Peyer's patch (tissue), 4 donors: ENCODE measurements at regions not wholly inside any gene's neighbourhood (a gene's known extent, or its start where the extent isn't known, plus 50 kb on each side); places are given as distances from the start of the nearest gene placed in this dataset.

ENCODE experiments used
- DNase-seq, 3 donors: peaks; one replicate each; pipeline ENCODE4 v3.0.0-alpha.2; 2017 to 2019
- H3K27ac ChIP-seq, 4 donors: fragments of 200-600 bp; sonication (generic); one replicate each; pipeline ENCODE4 v1.5.1; 2016 to 2019
- H3K27me3 ChIP-seq, 2 donors: fragments of 200-600 bp; sonication (generic); one replicate each; pipeline ENCODE4 v1.5.1; 2019
- H3K36me3 ChIP-seq, 3 donors: fragments of 200-600 bp; sonication (generic); one replicate each; pipeline ENCODE4 v1.5.1; 2016 to 2019
- H3K4me1 ChIP-seq, 4 donors: fragments of 200-600 bp; sonication (generic); one replicate each; pipeline ENCODE4 v1.5.1; 2016 to 2019
- H3K4me3 ChIP-seq, 4 donors: fragments of 200-600 bp; sonication (generic); 1 replicate in 3 of 4; 2 replicates in 1 of 4; pipeline ENCODE4 v1.5.1; 2016 to 2019; ENCODE audit warnings: mild to moderate bottlenecking in 1 of 4
- H3K9me3 ChIP-seq, 4 donors: fragments of 200-600 bp; sonication (generic); one replicate each; pipeline ENCODE4 v1.5.1; 2016 to 2019; ENCODE audit warnings: mild to moderate bottlenecking in 1 of 4
- POLR2A ChIP-seq, 2 donors: fragments of 450-650 bp; IDR thresholded peaks; one replicate each; pipeline ENCODE4 v1.5.1; 2017; ENCODE audit warnings: antibody characterized with exemption in 2 of 2, mild to moderate bottlenecking in 2 of 2, moderate library complexity in 2 of 2
- TF ChIP-seq, protein P1 (sequence below), 6 experiments: fragments of 450-650 bp in 4 of 6; fragments of 200-600 bp in 2 of 6; sonication (generic) in 1 of 6; IDR thresholded peaks; one replicate each; pipeline ENCODE4 v1.5.1; 2017 to 2019; ENCODE audit warnings: antibody characterized with exemption in 6 of 6, mild to moderate bottlenecking in 3 of 6, moderate library complexity in 1 of 6

DNA sequence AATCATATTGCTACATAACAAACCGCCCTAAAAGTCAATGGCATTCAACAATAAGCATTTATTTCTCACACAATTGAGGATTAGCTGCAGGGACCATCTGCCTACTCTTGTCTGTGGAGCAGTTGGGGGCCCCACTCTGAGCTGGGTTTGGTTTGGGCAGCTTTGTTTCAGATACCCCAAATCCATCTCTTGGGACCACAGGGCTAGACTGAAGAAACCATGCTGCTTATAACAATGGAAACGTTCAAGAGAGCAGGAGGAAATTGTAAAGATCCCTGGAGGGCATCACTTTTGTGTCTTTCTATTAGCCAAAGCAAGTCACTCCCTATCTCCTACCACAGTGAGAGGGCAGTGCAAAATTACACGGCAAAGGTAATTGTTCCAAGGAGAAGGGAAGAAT is 146.5 kb upstream of the MGAT5 start:
- no peak for DNase-seq
- H3K4me3 ChIP-seq, result no peak overlapping the region
- H3K9me3 ChIP-seq, result no peaks in the 10 kb centered on the region
- no peaks in the 10 kb centered on the region for H3K36me3 ChIP-seq
- TF ChIP-seq POLR2A (IDR thresholded peaks at IDR 0.05), result no peak
- TF ChIP-seq, protein P1, sequence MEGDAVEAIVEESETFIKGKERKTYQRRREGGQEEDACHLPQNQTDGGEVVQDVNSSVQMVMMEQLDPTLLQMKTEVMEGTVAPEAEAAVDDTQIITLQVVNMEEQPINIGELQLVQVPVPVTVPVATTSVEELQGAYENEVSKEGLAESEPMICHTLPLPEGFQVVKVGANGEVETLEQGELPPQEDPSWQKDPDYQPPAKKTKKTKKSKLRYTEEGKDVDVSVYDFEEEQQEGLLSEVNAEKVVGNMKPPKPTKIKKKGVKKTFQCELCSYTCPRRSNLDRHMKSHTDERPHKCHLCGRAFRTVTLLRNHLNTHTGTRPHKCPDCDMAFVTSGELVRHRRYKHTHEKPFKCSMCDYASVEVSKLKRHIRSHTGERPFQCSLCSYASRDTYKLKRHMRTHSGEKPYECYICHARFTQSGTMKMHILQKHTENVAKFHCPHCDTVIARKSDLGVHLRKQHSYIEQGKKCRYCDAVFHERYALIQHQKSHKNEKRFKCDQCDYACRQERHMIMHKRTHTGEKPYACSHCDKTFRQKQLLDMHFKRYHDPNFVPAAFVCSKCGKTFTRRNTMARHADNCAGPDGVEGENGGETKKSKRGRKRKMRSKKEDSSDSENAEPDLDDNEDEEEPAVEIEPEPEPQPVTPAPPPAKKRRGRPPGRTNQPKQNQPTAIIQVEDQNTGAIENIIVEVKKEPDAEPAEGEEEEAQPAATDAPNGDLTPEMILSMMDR (IDR thresholded peaks at IDR 0.05), result no peak
- no peaks in the 10 kb centered on the region for H3K4me1 ChIP-seq
- H3K27ac ChIP-seq, result no peak overlapping the region
- no peaks in the 10 kb centered on the region for H3K27me3 ChIP-seq

DNA sequence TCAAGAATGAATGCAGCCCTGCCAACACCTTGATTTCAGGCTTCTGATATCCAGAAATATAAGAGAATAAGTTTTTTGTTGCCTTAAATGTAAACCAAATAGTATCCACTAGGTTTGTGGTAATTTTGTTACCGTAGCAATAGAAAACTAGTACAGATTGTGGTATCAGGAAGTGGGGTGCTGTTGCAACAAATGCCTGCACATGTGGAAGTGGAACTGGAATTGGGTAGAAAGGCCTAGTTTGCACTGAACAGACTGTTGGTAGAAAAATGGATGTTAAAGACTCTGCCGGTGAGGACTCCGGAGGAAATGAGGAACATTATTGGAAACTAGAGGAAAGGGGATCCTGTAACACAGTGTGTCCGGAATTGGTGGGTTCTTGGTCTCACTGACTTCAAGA is 145.8 kb upstream of the MGAT5 start:
- TF ChIP-seq, protein P1 (IDR thresholded peaks at IDR 0.05), result no peak
- no peak for TF ChIP-seq POLR2A (IDR thresholded peaks at IDR 0.05)
- Histone ChIP-seq H3K4me3 (no peak overlapping the region), H3K9me3 (no peaks in the 10 kb centered on the region), H3K27ac (no peak overlapping the region), H3K27me3 (no peaks in the 10 kb centered on the region), H3K4me1 (no peaks in the 10 kb centered on the region), H3K36me3 (no peaks in the 10 kb centered on the region)
- DNase-seq, result no peak

DNA sequence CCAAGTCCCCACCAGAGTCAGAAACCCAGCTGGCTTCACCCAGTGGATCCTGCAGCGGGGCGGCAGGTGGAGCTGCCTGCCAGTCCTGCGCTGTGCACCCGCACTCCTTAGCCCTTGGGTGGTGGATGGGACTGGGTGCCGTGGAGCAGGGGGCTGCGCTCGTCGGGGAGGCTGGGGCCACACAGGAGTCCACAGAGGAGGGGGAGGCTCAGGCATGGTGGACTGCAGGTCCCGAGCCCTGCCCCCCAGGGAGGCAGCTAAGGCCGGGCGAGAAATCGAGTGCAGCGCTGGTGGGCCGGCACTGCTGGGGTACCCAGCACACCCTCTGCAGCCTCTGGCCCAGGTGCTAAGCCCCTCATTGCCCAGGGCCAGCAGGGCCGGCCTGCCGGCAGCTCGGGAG is 144.6 kb upstream of the MGAT5 start:
- no peaks in the 10 kb centered on the region for H3K4me1 ChIP-seq

DNA sequence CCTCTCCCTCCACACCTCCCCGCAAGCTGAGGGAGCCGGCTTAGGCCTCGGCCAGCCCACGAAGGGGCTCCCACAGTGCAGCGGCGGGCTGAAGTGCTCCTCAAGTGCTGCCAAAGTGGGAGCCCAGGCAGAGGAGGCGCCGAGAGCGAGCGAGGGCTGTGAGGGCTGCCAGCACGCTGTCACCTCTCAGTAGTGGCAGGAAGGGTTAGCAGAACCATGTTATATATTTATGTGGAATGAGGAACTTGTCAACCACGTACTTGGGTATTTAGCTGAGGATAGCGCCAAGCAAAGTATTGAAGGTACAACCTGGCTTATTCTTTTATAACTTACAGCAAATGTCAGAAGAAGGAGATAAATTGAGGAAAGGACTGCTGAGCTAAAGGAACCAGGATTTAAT is 144.1 kb upstream of the MGAT5 start:
- H3K4me1 ChIP-seq, result no peaks in the 10 kb centered on the region
- no peak overlapping the region for H3K27ac ChIP-seq
- H3K36me3 ChIP-seq, result no peaks in the 10 kb centered on the region
- TF ChIP-seq, protein P1 (IDR thresholded peaks at IDR 0.05), result no peak
- TF ChIP-seq POLR2A (IDR thresholded peaks at IDR 0.05), result no peak
- no peak overlapping the region for H3K4me3 ChIP-seq
- DNase-seq, result no peak
- no peaks in the 10 kb centered on the region for H3K9me3 ChIP-seq
- no peaks in the 10 kb centered on the region for H3K27me3 ChIP-seq

More for the DNA sequence above, 144.6 kb upstream of the MGAT5 start:
- no peak overlapping the region for H3K27ac ChIP-seq
- no peak overlapping the region for H3K4me3 ChIP-seq
- H3K9me3 ChIP-seq, result no peaks in the 10 kb centered on the region
- H3K27me3 ChIP-seq, result no peaks in the 10 kb centered on the region
- TF ChIP-seq, protein P1 (IDR thresholded peaks at IDR 0.05), result no peak
- TF ChIP-seq POLR2A (IDR thresholded peaks at IDR 0.05), result no peak
- no peak for DNase-seq
- H3K36me3 ChIP-seq, result no peaks in the 10 kb centered on the region

DNA sequence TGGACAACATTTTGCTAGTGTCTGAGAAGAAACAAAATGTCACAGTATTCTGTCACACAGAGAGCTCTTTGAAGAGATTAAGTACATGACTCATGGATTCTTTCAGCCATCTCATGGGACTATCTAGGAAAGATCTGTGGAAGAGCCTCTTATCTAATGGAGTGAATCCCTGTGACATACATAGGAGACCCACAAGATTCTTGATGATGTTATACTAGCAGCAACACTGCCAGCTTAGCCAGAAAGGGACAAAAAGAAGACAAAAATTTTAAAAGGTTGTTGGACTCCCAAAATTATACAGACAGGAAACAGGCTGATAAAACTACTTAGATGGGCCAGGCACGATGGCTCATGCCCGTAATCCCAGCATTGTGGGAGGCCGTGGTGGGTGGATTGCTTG is 143.3 kb upstream of the MGAT5 start:
- H3K9me3 ChIP-seq, result no peaks in the 10 kb centered on the region
- no peak overlapping the region for H3K4me3 ChIP-seq
- no peaks in the 10 kb centered on the region for H3K36me3 ChIP-seq
- TF ChIP-seq, protein P1 (IDR thresholded peaks at IDR 0.05), result no peak
- no peak for DNase-seq
- no peak overlapping the region for H3K27ac ChIP-seq
- H3K27me3 ChIP-seq, result no peaks in the 10 kb centered on the region
- no peaks in the 10 kb centered on the region for H3K4me1 ChIP-seq

DNA sequence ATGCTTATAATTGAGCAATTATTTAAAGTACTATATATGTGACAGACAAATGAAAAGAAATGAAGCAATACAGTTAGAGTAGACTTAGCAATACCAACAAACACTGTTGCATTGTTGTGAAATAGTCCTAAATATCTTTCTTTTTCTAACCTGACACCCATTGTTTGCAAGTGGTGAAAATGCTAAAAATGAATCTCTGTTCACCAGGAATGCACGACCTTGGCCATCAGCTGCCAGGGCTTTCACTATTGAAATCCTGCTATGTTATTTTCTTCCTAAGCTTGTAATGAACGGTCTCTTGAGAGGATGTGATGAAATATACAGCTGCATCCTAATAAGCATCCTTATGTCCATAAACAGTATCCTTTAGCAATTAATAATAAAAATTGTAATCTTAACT is 136.2 kb upstream of the MGAT5 start:
- Histone ChIP-seq H3K27me3 (no peaks in the 10 kb centered on the region), H3K4me3 (no peak overlapping the region), H3K36me3 (no peaks in the 10 kb centered on the region), H3K4me1 (peaks cover 3 to 23% (median 7%) of the 10 kb centered on the region in 4 donors), H3K27ac (no peak overlapping the region), H3K9me3 (no peaks in the 10 kb centered on the region)
- no peak for DNase-seq
- TF ChIP-seq, protein P1 (IDR thresholded peaks at IDR 0.05), result no peak
- TF ChIP-seq POLR2A (IDR thresholded peaks at IDR 0.05), result no peak
